Ishikawa (cell line): ENCODE measurements at regions not wholly inside any gene's neighbourhood (a gene's known extent, or its start where the extent isn't known, plus 50 kb on each side); places are given as distances from the start of the nearest gene placed in this dataset.

Experiments
- CEBPB ChIP-seq: IDR thresholded peaks from 2 replicates; pipeline ENCODE4 v1.6.1; 2012
- CREB1 ChIP-seq: IDR thresholded peaks from 2 replicates; pipeline ENCODE4 v1.6.1; 2012; ENCODE audit warnings: low read depth
- EGR1 ChIP-seq: IDR thresholded peaks from 2 replicates; pipeline ENCODE4 v1.6.1; 2012
- EP300 ChIP-seq: IDR thresholded peaks from 2 replicates; pipeline ENCODE4 v1.6.1; 2012; ENCODE audit warnings: borderline replicate concordance
- FOXM1 ChIP-seq: IDR thresholded peaks from 2 replicates; pipeline ENCODE4 v1.6.1; 2012; ENCODE audit warnings: low read depth, borderline replicate concordance
- NFIC ChIP-seq: IDR thresholded peaks from 2 replicates; pipeline ENCODE4 v1.6.1; 2012
- RAD21 ChIP-seq: IDR thresholded peaks from 2 replicates; pipeline ENCODE4 v1.6.1; 2012; ENCODE audit warnings: low read depth
- TAF1 ChIP-seq: IDR thresholded peaks from 2 replicates; pipeline ENCODE4 v1.6.1; 2012; ENCODE audit warnings: low read depth, mild to moderate bottlenecking
- TCF12 ChIP-seq: IDR thresholded peaks from 2 replicates; pipeline ENCODE4 v1.6.1; 2012; ENCODE audit warnings: low read depth
- TEAD4 ChIP-seq: IDR thresholded peaks from 2 replicates; pipeline ENCODE4 v1.6.1; 2012
- YY1 ChIP-seq: IDR thresholded peaks from 2 replicates; pipeline ENCODE4 v1.6.1; 2012; ENCODE audit warnings: low read depth
- ZBTB7A ChIP-seq: IDR thresholded peaks from 2 replicates; pipeline ENCODE4 v1.6.1; 2012; ENCODE audit warnings: low read depth
- TF ChIP-seq, protein P1 (sequence below): IDR thresholded peaks from 2 replicates; pipeline ENCODE4 v1.6.1; 2012
- TF ChIP-seq, protein P2 (sequence below): IDR thresholded peaks from 2 replicates; pipeline ENCODE4 v1.6.1; 2012
- TF ChIP-seq, protein P3 (sequence below): IDR thresholded peaks from 2 replicates; pipeline ENCODE4 v1.6.1; 2012; ENCODE audit warnings: low read depth, mild to moderate bottlenecking

DNA sequence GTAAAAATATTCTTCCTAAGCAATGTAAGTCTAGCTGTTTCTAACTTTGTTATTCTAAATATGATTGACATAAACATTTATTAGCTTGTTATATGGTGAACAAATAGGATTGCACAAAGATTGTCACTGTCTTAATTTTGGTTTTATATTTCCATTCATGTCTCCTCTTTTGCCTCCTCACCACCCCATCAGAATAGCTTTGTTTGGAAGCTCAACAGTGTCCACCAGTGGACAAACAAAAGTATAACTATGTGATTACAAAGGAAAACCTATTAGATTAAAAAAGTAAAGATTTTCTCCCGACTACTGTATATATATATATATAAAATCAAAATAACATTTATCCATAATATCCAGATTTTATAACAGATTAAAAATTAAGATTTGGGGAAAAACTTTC, 468.2 kb downstream of the ZIC3 start:
- no peak for TF ChIP-seq FOXM1
- no peak for TF ChIP-seq CREB1
- TF ChIP-seq ZBTB7A, result no peak
- TF ChIP-seq EGR1, result no peak
- TF ChIP-seq, protein P1, sequence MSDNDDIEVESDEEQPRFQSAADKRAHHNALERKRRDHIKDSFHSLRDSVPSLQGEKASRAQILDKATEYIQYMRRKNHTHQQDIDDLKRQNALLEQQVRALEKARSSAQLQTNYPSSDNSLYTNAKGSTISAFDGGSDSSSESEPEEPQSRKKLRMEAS, result no peak
- TF ChIP-seq CEBPB, result no peak
- TF ChIP-seq EP300, result no peak
- TF ChIP-seq, protein P2, sequence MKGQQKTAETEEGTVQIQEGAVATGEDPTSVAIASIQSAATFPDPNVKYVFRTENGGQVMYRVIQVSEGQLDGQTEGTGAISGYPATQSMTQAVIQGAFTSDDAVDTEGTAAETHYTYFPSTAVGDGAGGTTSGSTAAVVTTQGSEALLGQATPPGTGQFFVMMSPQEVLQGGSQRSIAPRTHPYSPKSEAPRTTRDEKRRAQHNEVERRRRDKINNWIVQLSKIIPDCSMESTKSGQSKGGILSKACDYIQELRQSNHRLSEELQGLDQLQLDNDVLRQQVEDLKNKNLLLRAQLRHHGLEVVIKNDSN, result no peak
- TF ChIP-seq TEAD4, result no peak
- no peak for TF ChIP-seq YY1
- no peak for TF ChIP-seq TCF12
- no peak for TF ChIP-seq RAD21
- no peak for TF ChIP-seq NFIC

DNA sequence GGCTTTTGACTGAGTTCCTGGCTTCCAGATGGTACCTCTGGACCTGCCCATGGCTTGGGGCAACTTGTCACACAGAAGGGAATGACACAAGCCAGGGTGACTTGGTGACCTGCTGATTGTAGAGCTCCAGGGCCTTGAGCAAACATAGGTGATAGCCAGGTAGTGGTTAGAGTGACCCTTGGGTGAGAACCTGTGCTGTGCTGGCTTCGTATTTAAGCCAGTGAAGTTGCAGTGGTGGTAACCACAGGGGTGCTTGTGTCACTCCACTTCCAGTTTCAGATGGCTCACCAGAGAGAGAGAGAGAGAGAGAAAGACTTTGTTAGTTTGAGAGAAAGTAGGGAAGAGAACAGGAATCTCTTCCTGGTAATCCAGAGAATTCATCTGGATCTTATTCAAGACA, 471.6 kb downstream of the ZIC3 start:
- TF ChIP-seq TAF1 (no peak), EGR1 (no peak), TCF12 (no peak)

DNA sequence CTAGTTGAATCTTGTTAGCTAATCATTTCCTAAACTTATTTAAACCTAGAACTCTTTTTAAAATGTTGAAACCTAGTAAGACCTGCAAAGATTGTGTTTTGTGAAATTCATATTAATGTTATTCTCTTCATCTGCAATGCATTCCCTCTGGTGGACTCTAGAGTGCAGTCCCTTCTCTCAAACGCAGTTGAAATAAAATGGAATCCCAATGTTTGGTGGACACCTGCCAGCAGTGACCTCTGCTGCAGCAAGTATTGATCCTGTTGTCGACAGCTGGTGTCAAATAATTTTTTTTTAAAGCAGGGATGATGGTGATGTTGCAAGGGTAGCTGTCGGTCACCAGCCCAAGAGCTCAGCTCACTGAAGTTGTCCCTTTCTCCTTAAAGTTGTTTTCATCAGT, 492.0 kb downstream of the ZIC3 start:
- TF ChIP-seq EP300 (no peak), CEBPB (no peak), ZBTB7A (no peak), CREB1 (no peak), NFIC (no peak), TCF12 (no peak), YY1 (no peak)
- TF ChIP-seq, protein P3, sequence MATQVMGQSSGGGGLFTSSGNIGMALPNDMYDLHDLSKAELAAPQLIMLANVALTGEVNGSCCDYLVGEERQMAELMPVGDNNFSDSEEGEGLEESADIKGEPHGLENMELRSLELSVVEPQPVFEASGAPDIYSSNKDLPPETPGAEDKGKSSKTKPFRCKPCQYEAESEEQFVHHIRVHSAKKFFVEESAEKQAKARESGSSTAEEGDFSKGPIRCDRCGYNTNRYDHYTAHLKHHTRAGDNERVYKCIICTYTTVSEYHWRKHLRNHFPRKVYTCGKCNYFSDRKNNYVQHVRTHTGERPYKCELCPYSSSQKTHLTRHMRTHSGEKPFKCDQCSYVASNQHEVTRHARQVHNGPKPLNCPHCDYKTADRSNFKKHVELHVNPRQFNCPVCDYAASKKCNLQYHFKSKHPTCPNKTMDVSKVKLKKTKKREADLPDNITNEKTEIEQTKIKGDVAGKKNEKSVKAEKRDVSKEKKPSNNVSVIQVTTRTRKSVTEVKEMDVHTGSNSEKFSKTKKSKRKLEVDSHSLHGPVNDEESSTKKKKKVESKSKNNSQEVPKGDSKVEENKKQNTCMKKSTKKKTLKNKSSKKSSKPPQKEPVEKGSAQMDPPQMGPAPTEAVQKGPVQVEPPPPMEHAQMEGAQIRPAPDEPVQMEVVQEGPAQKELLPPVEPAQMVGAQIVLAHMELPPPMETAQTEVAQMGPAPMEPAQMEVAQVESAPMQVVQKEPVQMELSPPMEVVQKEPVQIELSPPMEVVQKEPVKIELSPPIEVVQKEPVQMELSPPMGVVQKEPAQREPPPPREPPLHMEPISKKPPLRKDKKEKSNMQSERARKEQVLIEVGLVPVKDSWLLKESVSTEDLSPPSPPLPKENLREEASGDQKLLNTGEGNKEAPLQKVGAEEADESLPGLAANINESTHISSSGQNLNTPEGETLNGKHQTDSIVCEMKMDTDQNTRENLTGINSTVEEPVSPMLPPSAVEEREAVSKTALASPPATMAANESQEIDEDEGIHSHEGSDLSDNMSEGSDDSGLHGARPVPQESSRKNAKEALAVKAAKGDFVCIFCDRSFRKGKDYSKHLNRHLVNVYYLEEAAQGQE, result no peak
- TF ChIP-seq, protein P1, result no peak

DNA sequence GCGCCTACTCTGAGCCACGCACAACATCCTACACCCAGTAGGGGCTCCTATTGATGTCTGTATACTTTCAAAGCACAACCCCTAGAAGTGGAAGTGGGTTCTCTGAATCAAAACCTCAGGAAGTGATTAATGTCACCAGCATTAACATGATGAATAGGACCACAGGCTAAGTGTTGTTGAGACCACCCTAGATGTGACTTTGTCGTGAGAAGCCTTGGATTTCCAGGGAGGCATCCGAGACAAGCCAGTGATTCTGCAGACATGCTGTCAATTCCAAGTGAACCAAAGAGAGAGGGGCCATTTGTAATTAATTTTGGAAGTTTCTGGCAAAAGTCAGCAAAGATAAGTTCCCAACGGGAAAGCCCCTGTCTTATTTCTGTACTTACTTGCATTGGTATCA, 493.0 kb downstream of the ZIC3 start:
- no peak for TF ChIP-seq TEAD4
- no peak for TF ChIP-seq NFIC
- no peak for TF ChIP-seq CREB1
- no peak for TF ChIP-seq ZBTB7A
- TF ChIP-seq, protein P3, result no peak

DNA sequence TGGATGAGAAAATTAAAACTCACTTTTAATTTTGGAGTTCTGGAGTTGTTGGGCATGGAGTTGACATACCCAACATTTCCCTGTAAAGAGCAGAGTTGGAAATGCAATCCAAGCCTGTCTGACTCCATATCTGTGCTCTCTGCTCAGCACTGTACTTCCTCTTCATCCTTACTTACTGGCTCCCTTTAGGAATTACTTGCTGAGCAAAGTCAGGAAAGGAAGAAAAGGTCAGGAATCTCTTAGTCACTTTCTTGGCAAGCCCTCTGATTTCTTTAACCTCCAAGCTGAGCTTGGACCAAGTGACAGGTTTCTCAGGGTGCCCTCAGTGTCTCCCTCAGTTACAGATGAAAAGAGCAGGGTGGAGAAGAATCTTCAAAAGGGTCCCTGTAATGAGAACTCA, 501.5 kb downstream of the ZIC3 start:
- TF ChIP-seq, protein P2, result no peak
- TF ChIP-seq EP300 (no peak), TAF1 (no peak), FOXM1 (no peak), EGR1 (no peak)

DNA sequence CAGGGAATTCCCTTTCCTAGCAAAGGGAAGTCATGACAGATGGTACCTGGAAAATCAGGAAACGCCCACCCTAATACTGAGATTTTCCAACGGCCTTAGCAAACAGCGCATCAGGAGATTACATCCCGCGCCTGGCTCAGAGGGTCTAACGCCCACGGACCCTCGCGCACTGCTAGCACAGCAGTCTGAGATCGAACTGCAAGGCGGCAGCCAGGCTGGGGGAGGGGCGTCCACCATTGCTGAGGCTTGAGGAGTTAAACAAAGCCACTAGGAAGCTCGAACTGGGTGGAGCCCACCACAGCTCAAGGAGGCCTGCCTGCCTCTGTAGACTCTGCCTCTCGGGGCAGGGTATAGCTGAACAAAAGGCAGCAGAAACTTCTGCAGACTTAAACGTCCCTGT, 507.7 kb downstream of the ZIC3 start:
- TF ChIP-seq CREB1 (no peak), NFIC (no peak), EGR1 (no peak), RAD21 (no peak), TEAD4 (no peak), EP300 (no peak)

DNA sequence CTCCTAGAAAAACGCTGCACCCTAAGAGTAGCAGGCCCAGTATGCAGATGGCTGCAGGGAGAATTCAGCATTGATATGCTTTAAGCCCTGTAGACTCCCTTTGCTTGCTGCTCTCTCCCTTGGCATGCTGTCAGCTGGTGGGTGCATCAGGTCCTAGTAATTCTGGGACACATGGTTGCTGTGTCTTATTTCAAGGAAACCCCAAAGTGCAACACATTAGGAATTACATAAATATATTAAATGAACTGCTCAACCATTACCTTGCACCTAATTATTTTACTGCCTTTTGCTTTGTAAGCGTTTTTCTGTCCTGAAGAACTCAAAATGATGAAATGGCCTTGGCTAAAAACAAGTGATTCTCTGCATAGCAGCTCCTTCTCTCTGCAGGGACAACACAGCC, 516.3 kb downstream of the ZIC3 start:
- TF ChIP-seq TCF12 (no peak), EP300 (no peak), NFIC (no peak), EGR1 (no peak), RAD21 (no peak), YY1 (no peak), CREB1 (no peak), FOXM1 (no peak), TAF1 (no peak), TEAD4 (no peak)
- TF ChIP-seq, protein P1, result no peak
